ENCODE measurements at regions not wholly inside any gene's neighbourhood (a gene's known extent, or its start where the extent isn't known, plus 50 kb on each side); places are given as distances from the start of the nearest gene placed in this dataset.

DNA sequence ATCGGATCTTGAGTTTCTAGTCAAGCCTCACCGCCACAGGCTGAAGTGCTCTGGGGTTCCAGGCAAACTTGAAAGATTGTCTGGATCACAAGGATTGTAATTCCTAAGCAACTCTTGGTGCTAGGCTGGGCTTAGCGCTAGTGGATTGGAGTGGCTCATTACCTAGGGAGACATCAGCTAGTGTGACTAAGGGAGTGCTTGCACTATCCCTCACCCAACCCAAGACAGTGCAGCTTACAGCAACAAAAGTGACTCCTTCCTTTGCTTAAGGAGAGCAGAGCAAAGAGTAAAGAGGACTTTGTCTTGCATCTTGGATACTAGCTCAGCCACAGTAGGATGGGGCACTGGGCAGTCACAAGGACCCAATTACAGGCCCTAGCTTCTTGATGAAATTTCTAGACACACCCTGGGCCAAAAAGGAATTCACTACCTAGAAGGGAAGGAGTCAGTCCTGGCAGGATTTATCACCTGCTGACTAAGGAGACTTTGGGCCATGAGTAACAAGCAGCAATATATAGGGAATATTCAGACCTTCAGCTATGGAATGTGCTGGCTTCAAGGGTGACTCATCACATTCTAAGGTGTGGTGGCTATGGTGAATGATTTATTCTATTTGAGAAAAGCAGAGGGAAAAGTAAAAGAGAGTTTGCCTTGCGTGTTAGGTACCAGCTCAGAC, 1212.4 kb downstream of the PCDH18 start:
- Histone ChIP-seq H3K79me2 (ENCODE audit: control insufficient read depth, insufficient read depth, low read length) (no peaks in the 10 kb centered on the region), H2AFZ (ENCODE audit: low read length) (no peak overlapping the region), H3K9ac (ENCODE audit: insufficient read depth, low read length) (no peak overlapping the region), H3K27me3 (ENCODE audit: control insufficient read depth, insufficient read depth, low read length) (no peaks in the 10 kb centered on the region), H3K4me1 (ENCODE audit: control insufficient read depth, extremely low read depth, insufficient read depth, low read length) (no peaks in the 10 kb centered on the region), H3K9me3 (ENCODE audit: control insufficient read depth, insufficient read depth, low read depth, low read length) (no peaks in the 10 kb centered on the region), H3K4me3 (replicated peaks in 1 of 4; ENCODE audit: control extremely low read depth in 1 of 4, insufficient read depth in 1 of 4, low read depth in 3 of 4, low read length in 4 of 4) (no peak overlapping the region), H3K27ac (ENCODE audit: insufficient read depth, low read length) (no peak overlapping the region), H3K4me2 (ENCODE audit: extremely low read depth, insufficient read depth, low read length) (no peak overlapping the region), H3K36me3 (ENCODE audit: control insufficient read depth, insufficient read depth, low read length) (no peaks in the 10 kb centered on the region), H4K20me1 (ENCODE audit: control insufficient read depth, extremely low read depth, insufficient read depth, low read length) (no peaks in the 10 kb centered on the region)
- DNase-seq (ENCODE audit: low read depth in 2 of 2): peak in 1 of 2 donors; percentile 84
- TF ChIP-seq, protein P1, sequence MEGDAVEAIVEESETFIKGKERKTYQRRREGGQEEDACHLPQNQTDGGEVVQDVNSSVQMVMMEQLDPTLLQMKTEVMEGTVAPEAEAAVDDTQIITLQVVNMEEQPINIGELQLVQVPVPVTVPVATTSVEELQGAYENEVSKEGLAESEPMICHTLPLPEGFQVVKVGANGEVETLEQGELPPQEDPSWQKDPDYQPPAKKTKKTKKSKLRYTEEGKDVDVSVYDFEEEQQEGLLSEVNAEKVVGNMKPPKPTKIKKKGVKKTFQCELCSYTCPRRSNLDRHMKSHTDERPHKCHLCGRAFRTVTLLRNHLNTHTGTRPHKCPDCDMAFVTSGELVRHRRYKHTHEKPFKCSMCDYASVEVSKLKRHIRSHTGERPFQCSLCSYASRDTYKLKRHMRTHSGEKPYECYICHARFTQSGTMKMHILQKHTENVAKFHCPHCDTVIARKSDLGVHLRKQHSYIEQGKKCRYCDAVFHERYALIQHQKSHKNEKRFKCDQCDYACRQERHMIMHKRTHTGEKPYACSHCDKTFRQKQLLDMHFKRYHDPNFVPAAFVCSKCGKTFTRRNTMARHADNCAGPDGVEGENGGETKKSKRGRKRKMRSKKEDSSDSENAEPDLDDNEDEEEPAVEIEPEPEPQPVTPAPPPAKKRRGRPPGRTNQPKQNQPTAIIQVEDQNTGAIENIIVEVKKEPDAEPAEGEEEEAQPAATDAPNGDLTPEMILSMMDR (conservative IDR thresholded peaks at IDR 0.05 in 1 of 2, IDR thresholded peaks at IDR 0.05 in 1 of 2; ENCODE audit: low read depth in 1 of 2, low read length in 2 of 2): no peak
- no peak for TF ChIP-seq EZH2 (IDR thresholded peaks at IDR 0.05; ENCODE audit: low read length, missing control alignments)

DNA sequence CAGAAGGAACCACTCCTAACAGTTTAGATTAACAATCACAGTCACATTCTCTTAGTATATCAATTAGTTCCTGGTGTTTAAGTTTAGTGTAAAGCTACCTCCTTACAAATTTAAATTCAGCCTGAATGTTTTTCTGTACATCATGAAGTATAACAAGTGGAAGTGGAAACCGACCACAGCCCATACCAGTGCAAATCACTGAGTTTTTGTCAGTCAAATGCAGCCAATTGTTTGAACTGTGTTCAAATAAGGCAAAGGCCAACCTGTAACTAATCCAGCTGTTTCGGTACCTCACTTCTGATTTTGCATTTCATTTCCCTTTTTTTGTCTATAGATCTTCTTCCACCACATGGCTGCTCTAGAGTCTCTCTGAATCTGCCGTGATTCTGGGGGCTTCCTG, 1215.3 kb downstream of the PCDH18 start:
- H3K4me3 ChIP-seq (replicated peaks in 1 of 4; ENCODE audit: control extremely low read depth in 1 of 4, insufficient read depth in 1 of 4, low read depth in 3 of 4, low read length in 4 of 4): no peak overlapping the region
- H4K20me1 ChIP-seq (ENCODE audit: control insufficient read depth, extremely low read depth, insufficient read depth, low read length): no peaks in the 10 kb centered on the region
- DNase-seq (ENCODE audit: low read depth in 2 of 2): no peak
- H3K4me2 ChIP-seq (ENCODE audit: extremely low read depth, insufficient read depth, low read length): no peak overlapping the region
- no peaks in the 10 kb centered on the region for H3K36me3 ChIP-seq (ENCODE audit: control insufficient read depth, insufficient read depth, low read length)
- TF ChIP-seq, protein P1 (conservative IDR thresholded peaks at IDR 0.05 in 1 of 2, IDR thresholded peaks at IDR 0.05 in 1 of 2; ENCODE audit: low read depth in 1 of 2, low read length in 2 of 2): no peak
- no peak for TF ChIP-seq EZH2 (IDR thresholded peaks at IDR 0.05; ENCODE audit: low read length, missing control alignments)
- H3K9me3 ChIP-seq (ENCODE audit: control insufficient read depth, insufficient read depth, low read depth, low read length): no peaks in the 10 kb centered on the region
- no peak overlapping the region for H2AFZ ChIP-seq (ENCODE audit: low read length)
- no peaks in the 10 kb centered on the region for H3K4me1 ChIP-seq (ENCODE audit: control insufficient read depth, extremely low read depth, insufficient read depth, low read length)
- no peak overlapping the region for H3K9ac ChIP-seq (ENCODE audit: insufficient read depth, low read length)
- H3K27ac ChIP-seq (ENCODE audit: insufficient read depth, low read length): no peak overlapping the region
- H3K27me3 ChIP-seq (ENCODE audit: control insufficient read depth, insufficient read depth, low read length): no peaks in the 10 kb centered on the region
- H3K79me2 ChIP-seq (ENCODE audit: control insufficient read depth, insufficient read depth, low read length): no peaks in the 10 kb centered on the region

DNA sequence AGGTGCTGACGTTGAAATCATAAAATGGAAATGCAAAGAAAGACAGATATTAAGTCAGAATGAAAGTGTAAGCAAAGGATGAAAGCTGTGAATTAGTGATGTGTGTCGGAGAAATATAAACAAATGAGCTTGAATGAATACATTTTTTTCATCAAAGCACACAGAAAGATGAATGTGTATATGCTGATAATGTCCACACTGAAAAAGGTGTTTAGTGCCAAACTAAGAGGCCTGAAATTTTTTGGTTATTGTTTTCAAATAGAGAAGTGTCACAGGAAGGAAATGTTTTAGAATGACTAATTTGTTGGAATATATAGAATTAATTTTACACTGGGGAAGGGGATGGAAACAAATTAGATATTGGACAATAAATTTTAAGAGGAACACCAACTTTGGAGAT, 1217.6 kb downstream of the PCDH18 start:
- no peaks in the 10 kb centered on the region for H3K79me2 ChIP-seq (ENCODE audit: control insufficient read depth, insufficient read depth, low read length)
- H3K36me3 ChIP-seq (ENCODE audit: control insufficient read depth, insufficient read depth, low read length): no peaks in the 10 kb centered on the region
- H3K27ac ChIP-seq (ENCODE audit: insufficient read depth, low read length): no peak overlapping the region
- H3K4me3 ChIP-seq (replicated peaks in 1 of 4; ENCODE audit: control extremely low read depth in 1 of 4, insufficient read depth in 1 of 4, low read depth in 3 of 4, low read length in 4 of 4): no peak overlapping the region
- H2AFZ ChIP-seq (ENCODE audit: low read length): no peak overlapping the region
- H4K20me1 ChIP-seq (ENCODE audit: control insufficient read depth, extremely low read depth, insufficient read depth, low read length): no peaks in the 10 kb centered on the region
- H3K9me3 ChIP-seq (ENCODE audit: control insufficient read depth, insufficient read depth, low read depth, low read length): no peaks in the 10 kb centered on the region
- H3K4me2 ChIP-seq (ENCODE audit: extremely low read depth, insufficient read depth, low read length): no peak overlapping the region
- no peaks in the 10 kb centered on the region for H3K4me1 ChIP-seq (ENCODE audit: control insufficient read depth, extremely low read depth, insufficient read depth, low read length)
- DNase-seq (ENCODE audit: low read depth in 2 of 2): no peak
- H3K9ac ChIP-seq (ENCODE audit: insufficient read depth, low read length): no peak overlapping the region
- H3K27me3 ChIP-seq (ENCODE audit: control insufficient read depth, insufficient read depth, low read length): no peaks in the 10 kb centered on the region
- TF ChIP-seq, protein P1 (conservative IDR thresholded peaks at IDR 0.05 in 1 of 2, IDR thresholded peaks at IDR 0.05 in 1 of 2; ENCODE audit: low read depth in 1 of 2, low read length in 2 of 2): no peak
- no peak for TF ChIP-seq EZH2 (IDR thresholded peaks at IDR 0.05; ENCODE audit: low read length, missing control alignments)

Measured in fibroblast of lung (primary cell).